HK-2 (cell line): ENCODE measurements at regions not wholly inside any gene's neighbourhood (a gene's known extent, or its start where the extent isn't known, plus 50 kb on each side); places are given as distances from the start of the nearest gene placed in this dataset.
"Not testable (repeated sequence)": the region's sequence is repeated elsewhere in the genome, so short reads cannot be mapped to it uniquely, and the experiment has no call there.

Source experiments
- DNase-seq: peaks from one replicate; pipeline ENCODE4 v3.0.0-alpha.2; 2018; ENCODE audit not compliant: unreplicated experiment

DNA sequence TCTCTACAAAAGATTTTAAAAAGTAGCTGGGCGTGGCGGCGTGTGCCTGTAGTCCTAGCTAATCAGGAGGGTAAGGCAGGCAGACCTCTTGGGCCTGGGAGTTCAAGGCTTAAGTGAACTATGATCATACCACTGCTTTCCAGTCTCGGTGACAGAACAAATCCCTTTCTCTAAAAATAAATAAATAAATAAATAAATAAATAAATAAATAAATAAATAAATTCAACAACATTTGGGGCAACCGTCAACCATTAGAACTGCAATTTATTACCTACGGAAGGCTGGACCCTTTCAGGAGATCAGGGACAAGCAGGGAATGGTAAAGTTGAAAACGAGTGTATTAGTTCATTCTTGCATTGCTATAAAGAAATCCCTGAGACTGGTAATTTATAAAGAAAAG, 136.2 kb upstream of the USP9X start:
- DNase-seq, result no peak

DNA sequence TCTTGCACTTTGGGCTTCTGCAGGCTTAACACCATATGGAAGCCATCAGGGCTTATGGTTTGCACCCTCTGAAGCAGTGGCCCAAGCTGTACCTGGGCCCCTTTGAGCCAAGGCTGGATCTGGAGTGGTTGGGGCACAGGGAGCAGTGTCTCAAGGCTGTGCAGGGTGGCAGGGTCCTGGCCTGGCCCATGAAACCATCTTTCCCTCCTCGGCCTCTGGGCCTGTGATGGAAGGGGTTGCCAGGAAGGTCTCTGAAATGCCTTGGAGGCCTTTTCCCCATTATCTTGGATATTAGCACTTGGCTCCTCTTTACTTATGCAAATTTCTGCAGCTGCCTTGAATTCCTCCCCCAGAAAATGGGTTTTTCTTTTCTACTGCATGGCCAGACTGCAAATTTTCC, 134.7 kb upstream of the USP9X start:
- DNase-seq, result no peak

GRCh38 chrX:40951407-40951806, 133.8 kb upstream of the USP9X start:
- DNase-seq, result not testable (repeated sequence)

DNA sequence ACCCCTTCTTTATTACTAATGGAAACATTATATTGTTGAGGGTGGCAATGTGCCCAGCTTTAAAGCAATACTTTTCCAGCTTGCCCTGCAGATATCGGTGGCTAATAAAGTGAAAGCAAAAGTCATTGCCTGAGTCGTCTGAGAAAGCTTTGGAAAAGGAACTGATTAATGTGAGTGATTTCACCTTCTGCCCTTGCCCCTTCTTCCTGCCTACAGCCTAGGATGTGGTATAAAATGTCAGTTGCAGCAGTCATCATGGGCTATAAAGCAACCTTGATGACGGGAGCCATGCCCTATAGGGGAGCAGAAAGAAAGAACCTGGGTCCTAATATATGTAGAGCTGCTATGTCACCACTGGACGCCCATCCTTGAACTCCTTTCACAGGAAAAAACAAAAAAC, 132.4 kb upstream of the USP9X start:
- no peak for DNase-seq

DNA sequence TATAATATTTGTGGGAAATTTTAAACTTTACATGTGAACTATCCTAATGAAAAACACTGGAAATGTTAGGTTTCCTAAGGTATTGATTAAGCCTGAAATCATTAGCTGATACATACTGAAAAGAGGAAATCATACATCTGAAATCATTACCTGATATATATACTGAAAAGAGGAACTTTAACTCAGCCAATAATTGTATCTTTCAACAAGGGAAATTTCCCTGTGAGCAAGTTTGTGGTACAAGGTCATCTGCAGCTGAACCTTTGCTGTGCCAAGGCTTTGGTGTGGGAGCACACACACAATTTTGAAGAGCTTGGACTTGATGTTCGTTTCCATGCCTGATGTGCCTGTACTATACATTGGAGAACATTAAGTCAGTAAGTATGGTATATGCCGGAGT, 131.9 kb upstream of the USP9X start:
- DNase-seq, result no peak

GRCh38 chrX:40960041-40960440, 125.2 kb upstream of the USP9X start:
- no peak for DNase-seq

DNA sequence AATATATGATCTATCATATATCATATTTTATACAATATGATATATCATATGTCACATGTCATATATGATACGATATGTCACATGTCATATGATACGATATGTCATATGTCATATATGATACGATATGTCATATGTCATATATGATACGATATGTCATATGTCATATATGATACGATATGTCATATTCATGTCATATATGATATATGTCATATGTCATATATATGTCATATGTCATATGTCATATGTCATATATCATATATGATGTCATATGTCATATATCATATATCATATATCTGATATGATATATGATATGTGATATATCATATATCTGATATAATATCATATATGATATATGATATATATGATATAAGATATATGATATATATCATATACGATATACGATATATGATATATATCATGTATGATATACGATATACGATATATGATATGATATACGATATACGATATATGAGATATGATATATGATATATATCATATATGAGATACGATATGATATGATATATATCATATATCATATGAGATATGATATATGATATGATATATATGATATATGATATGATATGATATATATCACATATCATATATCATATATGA, 122.3 kb upstream of the USP9X start:
- DNase-seq, result no peak

DNA sequence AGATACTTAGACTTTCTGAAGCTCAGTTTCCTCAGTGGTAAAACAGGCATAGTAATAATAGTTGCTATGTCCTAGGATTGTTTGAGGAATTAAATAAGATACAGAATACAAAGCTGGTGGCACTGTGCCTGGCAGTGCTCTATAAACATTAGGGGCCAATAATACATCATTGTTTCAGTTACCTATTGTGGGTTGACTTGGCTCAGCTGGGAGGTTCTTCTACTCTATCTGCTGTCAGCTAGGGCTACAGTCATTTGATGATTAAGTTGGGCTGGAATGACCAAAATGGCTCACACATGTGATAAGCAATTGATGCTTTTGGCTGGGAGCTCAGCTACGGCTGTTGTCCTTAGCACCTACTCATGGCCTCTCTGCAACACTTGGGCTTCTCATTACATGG, 121.2 kb upstream of the USP9X start:
- DNase-seq, result no peak

- DNase-seq, result no peak
Observed at GRCh38 chrX:40964633-40965586, 120.3 kb upstream of the USP9X start.

DNA sequence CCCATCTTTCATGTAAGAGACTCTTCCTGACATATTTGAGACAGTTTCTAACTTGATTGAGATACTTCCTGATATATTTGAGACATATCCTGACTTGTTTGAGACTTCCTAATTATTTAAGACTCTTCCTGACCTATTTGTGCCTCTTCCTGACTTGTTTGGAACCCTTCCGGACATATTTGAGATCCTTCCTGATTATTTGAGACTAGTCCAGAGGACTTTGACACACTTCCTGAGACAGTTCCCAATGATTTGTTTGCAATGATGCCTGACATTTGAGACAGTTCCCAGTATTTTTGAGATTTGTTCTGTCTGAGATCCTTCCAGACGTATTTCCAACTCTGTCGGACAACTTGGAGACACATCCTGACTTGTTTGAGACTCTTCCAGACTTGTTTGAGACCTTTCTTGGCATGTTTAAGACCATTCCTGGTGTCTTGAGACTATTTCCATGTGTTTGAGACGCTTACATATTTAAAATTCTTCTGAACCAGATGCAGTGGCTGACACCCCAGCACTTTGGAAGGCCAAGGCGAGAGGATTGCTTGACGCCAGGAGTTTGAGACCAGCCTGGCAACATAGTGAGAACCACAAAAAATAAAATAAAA, 118.9 kb upstream of the USP9X start:
- no peak for DNase-seq

GRCh38 chrX:40968180-40968579, 117.1 kb upstream of the USP9X start:
- no peak for DNase-seq

GRCh38 chrX:40971736-40972135, 113.5 kb upstream of the USP9X start:
- no peak for DNase-seq

GRCh38 chrX:40973619-40974018, 111.6 kb upstream of the USP9X start:
- DNase-seq, result no peak

DNA sequence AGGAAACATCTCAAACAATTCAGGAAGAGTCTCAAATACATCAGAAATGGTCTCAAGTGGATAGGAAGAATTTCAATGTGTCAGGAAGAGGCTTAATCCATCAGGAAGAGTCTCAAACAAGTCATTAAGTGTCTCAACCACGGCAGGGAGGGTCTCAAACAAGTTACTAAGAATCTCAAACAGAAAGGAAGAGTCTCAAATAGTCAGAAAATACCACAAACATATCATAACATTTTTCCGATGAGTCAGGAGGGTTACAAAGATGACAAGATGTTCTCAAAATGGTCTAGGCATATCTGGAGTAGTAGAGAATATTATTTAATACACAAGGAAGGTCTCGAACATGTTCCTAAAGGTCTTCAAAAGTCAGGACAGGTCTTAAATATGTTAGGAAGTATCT, 109.3 kb upstream of the USP9X start:
- DNase-seq, result no peak

DNA sequence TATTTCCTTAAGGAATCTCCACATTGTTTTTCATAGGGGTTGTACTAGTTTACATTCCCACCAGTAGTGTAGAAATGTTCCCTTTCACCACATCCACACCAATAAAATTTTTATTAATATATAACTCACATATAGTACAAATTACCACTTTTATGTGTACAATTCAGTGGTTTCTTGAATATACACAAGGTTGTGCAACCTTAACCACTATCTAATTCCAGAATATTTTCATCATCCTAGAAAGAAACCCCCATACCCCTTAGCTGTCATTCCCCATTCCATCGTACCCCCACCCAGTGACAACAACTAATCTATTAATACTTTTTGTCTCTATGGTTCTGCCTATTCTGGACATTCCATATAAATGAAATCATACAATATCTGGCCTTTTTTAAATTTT, 108.3 kb upstream of the USP9X start:
- DNase-seq, result no peak

DNA sequence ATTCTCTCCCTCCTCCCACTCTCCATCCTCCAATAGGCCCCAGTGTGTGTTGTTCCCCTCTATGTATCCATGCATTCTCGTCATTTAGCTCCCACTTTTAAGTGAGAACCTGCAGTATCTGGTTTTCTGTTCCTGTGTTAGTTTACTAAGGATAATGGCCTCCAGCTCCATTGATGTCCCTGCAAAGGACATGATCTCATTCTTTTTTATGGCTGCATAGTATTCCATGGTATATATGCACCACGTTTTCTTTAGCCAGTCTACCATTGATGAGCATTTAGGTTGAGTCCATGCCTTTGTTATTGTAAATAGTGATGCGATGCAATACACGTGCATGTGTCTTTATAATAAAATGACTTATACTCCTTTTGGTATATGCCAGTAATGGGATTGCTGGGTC, 100.3 kb upstream of the USP9X start:
- no peak for DNase-seq

DNA sequence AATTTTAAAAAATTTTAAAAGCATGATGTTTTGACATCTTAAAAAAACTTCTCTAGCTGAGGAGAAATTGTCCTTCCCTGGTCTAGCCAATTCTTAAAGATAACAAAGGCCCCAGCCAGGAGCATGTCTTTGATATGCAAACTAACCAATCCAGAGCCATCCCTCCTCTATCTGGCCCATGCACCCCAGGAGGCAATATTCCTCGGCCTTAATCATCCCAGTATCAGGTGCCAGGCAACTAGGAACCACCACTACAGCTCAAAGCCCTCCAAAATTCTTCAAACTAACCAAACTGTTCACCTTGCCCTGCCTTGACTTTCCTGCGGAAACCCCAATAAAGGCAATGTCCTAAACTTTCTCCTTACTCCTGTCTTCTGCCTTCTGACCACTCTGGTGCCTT, 97.8 kb upstream of the USP9X start:
- DNase-seq, result no peak

DNA sequence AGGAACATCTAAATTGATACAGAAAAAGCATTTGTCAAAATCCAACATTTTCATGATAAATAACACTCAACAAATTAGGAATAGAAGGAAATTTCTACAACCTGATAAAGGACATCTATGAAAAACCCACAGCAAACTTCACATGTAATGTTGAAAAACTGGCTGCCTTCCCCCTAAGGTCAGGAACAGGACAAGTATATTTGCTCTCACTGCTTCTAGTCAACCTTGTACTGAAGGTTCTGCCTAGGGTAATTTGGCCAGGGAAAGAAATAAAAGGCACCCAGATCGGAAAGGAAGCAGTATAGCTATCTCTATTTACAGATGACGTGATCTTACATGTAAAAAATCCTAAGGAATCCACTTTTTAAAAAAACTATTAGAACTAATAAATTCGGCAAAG, 97.1 kb upstream of the USP9X start:
- no peak for DNase-seq

DNA sequence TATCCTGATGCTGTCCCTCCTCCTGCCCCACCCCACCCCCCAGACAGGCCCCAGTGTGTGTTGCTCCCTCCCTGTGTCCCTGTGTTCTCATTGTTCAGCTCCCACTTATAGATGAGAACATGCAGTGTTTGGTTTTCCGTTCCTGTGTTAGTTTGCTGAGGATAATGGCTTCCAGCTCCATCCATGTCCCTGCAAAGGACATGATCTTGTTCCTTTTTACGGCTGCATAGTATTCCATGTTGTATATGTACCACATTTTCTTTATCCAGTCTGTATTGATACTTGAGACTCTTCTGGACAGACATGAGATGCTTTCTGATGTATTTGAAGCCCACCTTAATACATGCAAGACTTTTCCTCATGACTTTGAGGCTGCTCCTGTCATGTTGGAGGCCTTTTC, 91.8 kb upstream of the USP9X start:
- not testable (repeated sequence) for DNase-seq

DNA sequence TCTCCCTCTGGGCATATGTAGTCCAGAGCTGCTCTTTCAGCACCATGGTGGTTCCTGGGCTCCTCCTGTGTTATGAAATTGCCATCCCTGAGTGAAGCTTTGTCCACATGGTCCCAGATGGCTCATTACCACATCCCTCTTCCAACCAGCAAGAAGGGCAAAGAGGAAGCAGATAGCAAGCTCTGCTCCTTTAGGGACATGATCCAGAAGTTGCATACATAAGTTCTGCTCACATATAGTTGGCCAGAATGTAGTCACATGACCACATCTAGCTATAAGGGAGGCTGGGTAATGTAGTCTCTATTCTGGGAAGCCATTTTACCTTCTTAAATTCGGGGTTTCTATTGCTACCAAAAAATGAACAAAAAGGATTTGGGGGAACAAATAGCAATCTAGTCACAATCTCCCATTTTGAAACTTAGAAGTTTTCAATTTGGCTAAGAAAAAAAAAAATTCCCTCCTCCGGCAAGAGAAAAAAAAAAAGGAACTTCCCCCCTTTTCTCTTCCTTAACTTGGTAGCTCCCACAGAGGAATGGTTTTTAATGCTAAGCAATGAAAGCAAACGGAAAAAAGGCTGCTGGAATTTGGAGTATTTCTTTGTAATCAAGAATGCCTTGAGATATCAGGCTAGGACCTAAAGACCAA, 88.2 kb upstream of the USP9X start:
- DNase-seq, result no peak

GRCh38 chrX:40998123-40998522, 87.1 kb upstream of the USP9X start:
- DNase-seq, result no peak

- DNase-seq, result no peak
Observed at GRCh38 chrX:41001327-41001726, 83.9 kb upstream of the USP9X start.

- DNase-seq, result no peak
Observed at GRCh38 chrX:41002026-41002425, 83.2 kb upstream of the USP9X start.
